DND-41 (cell line): ENCODE measurements at regions not wholly inside any gene's neighbourhood (a gene's known extent, or its start where the extent isn't known, plus 50 kb on each side); places are given as distances from the start of the nearest gene placed in this dataset.

Experiments used
- ATAC-seq: fragments of 200-7000 bp; cut with Tn5 transposase; 3 replicates; pipeline ENCODE4 v1.9.1; 2021; ENCODE audit warnings: low read depth; ENCODE audit not compliant: insufficient read depth
- DNase-seq: peaks from one replicate; pipeline ENCODE4 v3.0.0-alpha.2; 2020
- H2AFZ ChIP-seq: 2 replicates; pipeline ENCODE4 v1.6.0; 2012; ENCODE audit warnings: low read depth, low read length
- H3K27ac ChIP-seq: 2 replicates; pipeline ENCODE4 v1.5.1; 2012; ENCODE audit warnings: low read length, inconsistent platforms
- H3K27me3 ChIP-seq: fragments of 200-600 bp; sonication (generic); 2 replicates; pipeline ENCODE4 v1.6.0; 2012; ENCODE audit warnings: low read length, mild to moderate bottlenecking, inconsistent platforms; ENCODE audit not compliant: insufficient read depth, poor library complexity
- H3K36me3 ChIP-seq: 2 replicates; pipeline ENCODE4 v1.5.1; 2012; ENCODE audit warnings: low read length, inconsistent platforms; ENCODE audit not compliant: insufficient read depth
- H3K4me1 ChIP-seq: 2 replicates; pipeline ENCODE4 v1.5.1; 2012; ENCODE audit warnings: mild to moderate bottlenecking, low read length; ENCODE audit not compliant: insufficient read depth
- H3K4me2 ChIP-seq: 2 replicates; pipeline ENCODE4 v1.6.0; 2012; ENCODE audit warnings: mild to moderate bottlenecking, moderate library complexity, low read length, inconsistent platforms; ENCODE audit not compliant: insufficient read depth
- H3K4me3 ChIP-seq, 2 experiments: fragments of 200-600 bp in 1 of 2; shearing (Covaris generic) in 1 of 2; 2 replicates each; pipeline ENCODE4 v1.5.1; 2012 to 2016; ENCODE audit warnings: inconsistent platforms in 2 of 2, low read length in 2 of 2, mild to moderate bottlenecking in 2 of 2, low read depth in 1 of 2, moderate library complexity in 1 of 2
- H3K79me2 ChIP-seq: 2 replicates; pipeline ENCODE4 v1.6.0; 2012; ENCODE audit warnings: low read length, inconsistent platforms; ENCODE audit not compliant: insufficient read depth
- H3K9ac ChIP-seq: 2 replicates; pipeline ENCODE4 v1.6.0; 2012; ENCODE audit warnings: low read depth, mild to moderate bottlenecking, inconsistent platforms, low read length, moderate library complexity
- H3K9me3 ChIP-seq: 2 replicates; pipeline ENCODE4 v1.5.1; 2012; ENCODE audit warnings: low read length, moderate library complexity, mild to moderate bottlenecking, inconsistent platforms; ENCODE audit not compliant: insufficient read depth, severe bottlenecking
- H4K20me1 ChIP-seq: 2 replicates; pipeline ENCODE4 v1.6.0; 2012; ENCODE audit warnings: low read length; ENCODE audit not compliant: insufficient read depth
- EZH2 ChIP-seq: IDR thresholded peaks from 3 replicates; pipeline ENCODE4 v1.6.1; 2012; ENCODE audit warnings: borderline replicate concordance, low read depth, mild to moderate bottlenecking, moderate library complexity, low read length, inconsistent platforms; ENCODE audit not compliant: severe bottlenecking
- TF ChIP-seq, protein P1 (sequence below): IDR thresholded peaks from 2 replicates; pipeline ENCODE4 v1.5.1; 2012; ENCODE audit warnings: borderline replicate concordance, low read length, moderate library complexity, mild to moderate bottlenecking; ENCODE audit not compliant: poor library complexity, severe bottlenecking; ENCODE audit errors: extremely low read depth

GRCh38 chr13:40447857-40448256, 218.6 kb downstream of the FOXO1 start:
- DNase-seq, result no peak
- H3K4me1 ChIP-seq, result no peaks in the 10 kb centered on the region
- no peaks in the 10 kb centered on the region for H3K79me2 ChIP-seq
- no peaks in the 10 kb centered on the region for H3K36me3 ChIP-seq
- H3K4me2 ChIP-seq, result no peak overlapping the region
- H4K20me1 ChIP-seq, result no peaks in the 10 kb centered on the region
- H3K27ac ChIP-seq, result no peak overlapping the region
- H3K9ac ChIP-seq, result no peak overlapping the region
- no peak for ATAC-seq
- H2AFZ ChIP-seq, result no peak overlapping the region
- H3K27me3 ChIP-seq, result peaks cover 3% of the 10 kb centered on the region
- no peaks in the 10 kb centered on the region for H3K9me3 ChIP-seq
- TF ChIP-seq, protein P1, sequence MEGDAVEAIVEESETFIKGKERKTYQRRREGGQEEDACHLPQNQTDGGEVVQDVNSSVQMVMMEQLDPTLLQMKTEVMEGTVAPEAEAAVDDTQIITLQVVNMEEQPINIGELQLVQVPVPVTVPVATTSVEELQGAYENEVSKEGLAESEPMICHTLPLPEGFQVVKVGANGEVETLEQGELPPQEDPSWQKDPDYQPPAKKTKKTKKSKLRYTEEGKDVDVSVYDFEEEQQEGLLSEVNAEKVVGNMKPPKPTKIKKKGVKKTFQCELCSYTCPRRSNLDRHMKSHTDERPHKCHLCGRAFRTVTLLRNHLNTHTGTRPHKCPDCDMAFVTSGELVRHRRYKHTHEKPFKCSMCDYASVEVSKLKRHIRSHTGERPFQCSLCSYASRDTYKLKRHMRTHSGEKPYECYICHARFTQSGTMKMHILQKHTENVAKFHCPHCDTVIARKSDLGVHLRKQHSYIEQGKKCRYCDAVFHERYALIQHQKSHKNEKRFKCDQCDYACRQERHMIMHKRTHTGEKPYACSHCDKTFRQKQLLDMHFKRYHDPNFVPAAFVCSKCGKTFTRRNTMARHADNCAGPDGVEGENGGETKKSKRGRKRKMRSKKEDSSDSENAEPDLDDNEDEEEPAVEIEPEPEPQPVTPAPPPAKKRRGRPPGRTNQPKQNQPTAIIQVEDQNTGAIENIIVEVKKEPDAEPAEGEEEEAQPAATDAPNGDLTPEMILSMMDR, result no peak
- no peak for TF ChIP-seq EZH2
- H3K4me3 ChIP-seq, result no peak overlapping the region

DNA sequence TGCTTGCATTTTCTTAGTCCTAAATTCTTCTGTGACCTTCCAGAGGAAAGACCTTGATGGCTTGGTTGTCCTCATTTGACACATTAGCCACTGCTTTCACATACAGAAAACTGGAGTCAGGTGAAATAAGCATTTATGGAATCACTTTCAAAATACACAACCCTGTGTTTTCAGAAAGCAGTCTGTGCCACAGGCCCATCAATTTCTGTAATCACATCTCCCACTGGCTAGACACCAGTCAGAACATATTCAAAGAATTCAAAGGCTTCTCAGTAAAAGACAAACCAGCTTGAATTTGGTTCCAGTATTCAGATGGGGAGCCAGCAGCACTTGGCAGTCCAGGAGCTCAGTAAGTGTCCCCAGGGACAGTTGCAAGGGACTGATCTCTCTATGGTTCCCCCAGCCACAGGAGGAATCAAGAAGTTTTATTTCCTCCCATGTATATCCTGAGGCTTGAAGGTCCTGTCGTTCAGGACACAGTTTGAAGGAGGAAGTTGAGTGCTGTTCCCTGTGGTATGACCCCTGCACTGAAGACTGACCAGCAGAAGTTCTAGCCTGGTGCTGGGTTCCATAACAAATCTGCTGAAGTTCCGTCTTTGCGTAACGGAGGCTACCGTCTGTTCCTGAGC, 214.3 kb downstream of the FOXO1 start:
- Histone ChIP-seq H2AFZ (no peak overlapping the region), H3K27me3 (peaks cover 3% of the 10 kb centered on the region), H3K9ac (no peak overlapping the region), H3K9me3 (no peaks in the 10 kb centered on the region), H3K4me1 (no peaks in the 10 kb centered on the region), H3K36me3 (no peaks in the 10 kb centered on the region), H3K4me3 (no peak overlapping the region), H3K4me2 (no peak overlapping the region), H4K20me1 (no peaks in the 10 kb centered on the region), H3K27ac (no peak overlapping the region), H3K79me2 (no peaks in the 10 kb centered on the region)
- no peak for TF ChIP-seq EZH2
- TF ChIP-seq, protein P1, result no peak
- ATAC-seq, result no peak
- no peak for DNase-seq

- no peaks in the 10 kb centered on the region for H4K20me1 ChIP-seq
- TF ChIP-seq, protein P1, result no peak
- TF ChIP-seq EZH2, result no peak
- DNase-seq (no peak), ATAC-seq (no peak)
- no peaks in the 10 kb centered on the region for H3K36me3 ChIP-seq
- no peak overlapping the region for H3K9ac ChIP-seq
- no peaks in the 10 kb centered on the region for H3K9me3 ChIP-seq
- H3K4me3 ChIP-seq, result no peak overlapping the region
- no peak overlapping the region for H2AFZ ChIP-seq
- peaks cover 3% of the 10 kb centered on the region for H3K27me3 ChIP-seq
- H3K79me2 ChIP-seq, result no peaks in the 10 kb centered on the region
- no peak overlapping the region for H3K4me2 ChIP-seq
- H3K4me1 ChIP-seq, result no peaks in the 10 kb centered on the region
- no peak overlapping the region for H3K27ac ChIP-seq
These were observed 213.6 kb downstream of the FOXO1 start for GRCh38 chr13:40452741-40453334.
